GM18951 (cell line): ENCODE measurements at regions not wholly inside any gene's neighbourhood (a gene's known extent, or its start where the extent isn't known, plus 50 kb on each side); places are given as distances from the start of the nearest gene placed in this dataset.

Source experiments
- POLR2A ChIP-seq: IDR thresholded peaks from 4 replicates; pipeline ENCODE4 v1.6.1; 2011; ENCODE audit warnings: mild to moderate bottlenecking; ENCODE audit not compliant: insufficient read length, insufficient read depth; ENCODE audit errors: extremely low read depth
- in situ Hi-C: fragments of 300-500 bp; cut with MboI; formaldehyde crosslinking; loops from one replicate; pipeline ENCODE4 v1.12.0; 2022; ENCODE audit warnings: low sequenced_read_pairs, mixed read lengths, inconsistent platforms; ENCODE audit not compliant: unreplicated experiment

DNA sequence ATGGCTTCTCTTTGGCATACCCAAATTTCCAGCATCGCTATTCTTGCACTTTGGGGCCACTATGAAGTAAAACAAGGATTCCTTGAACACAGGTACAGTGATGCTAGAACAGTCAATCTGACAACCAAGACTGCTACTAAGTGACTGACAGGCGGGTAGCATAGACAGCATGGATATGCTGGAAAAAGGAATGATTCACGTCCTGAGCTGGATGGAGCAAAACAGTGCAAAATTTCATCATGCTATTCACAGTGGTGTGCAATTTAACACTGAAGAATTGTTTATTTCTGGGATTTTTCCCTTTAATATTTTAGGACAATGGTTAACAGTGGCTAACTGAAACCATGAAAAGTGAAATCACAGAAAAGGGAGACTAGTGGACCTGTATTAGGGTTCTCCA, 1511.2 kb upstream of the ZEB2 start:
- in situ Hi-C loops, result no loop called here
- TF ChIP-seq POLR2A, result no peak

GRCh38 chr2:146027156-146027555, 1507.2 kb upstream of the ZEB2 start:
- in situ Hi-C loops, result no loop called here
- no peak for TF ChIP-seq POLR2A

- no peak for TF ChIP-seq POLR2A
- in situ Hi-C loops, result no loop called here
Measured at GRCh38 chr2:146025519-146025918, 1505.6 kb upstream of the ZEB2 start.

DNA sequence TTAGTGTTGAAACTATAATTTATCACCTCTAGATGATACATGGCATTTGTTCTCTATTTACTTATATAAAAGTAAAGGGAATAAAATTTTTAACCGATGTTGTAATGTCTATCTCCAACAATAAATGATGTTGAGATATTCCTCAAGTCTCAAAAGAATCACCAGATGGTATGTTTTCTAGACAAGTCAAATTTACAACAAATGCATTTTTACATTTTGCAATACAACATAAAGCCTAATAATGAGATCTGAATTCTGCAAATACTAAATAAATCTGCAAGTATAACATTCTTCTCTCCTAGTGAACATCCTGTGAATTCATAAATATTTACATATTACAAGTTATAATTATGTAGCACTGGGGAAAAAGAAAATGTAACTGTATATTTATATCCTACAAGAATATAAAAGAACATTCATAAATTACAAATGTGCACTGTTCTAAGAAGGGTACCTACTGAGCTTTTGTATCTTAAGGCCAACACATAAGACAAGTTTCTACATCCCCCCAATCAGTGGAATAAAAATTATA, 1504.4 kb upstream of the ZEB2 start:
- in situ Hi-C loops, result no loop called here
- TF ChIP-seq POLR2A, result no peak

DNA sequence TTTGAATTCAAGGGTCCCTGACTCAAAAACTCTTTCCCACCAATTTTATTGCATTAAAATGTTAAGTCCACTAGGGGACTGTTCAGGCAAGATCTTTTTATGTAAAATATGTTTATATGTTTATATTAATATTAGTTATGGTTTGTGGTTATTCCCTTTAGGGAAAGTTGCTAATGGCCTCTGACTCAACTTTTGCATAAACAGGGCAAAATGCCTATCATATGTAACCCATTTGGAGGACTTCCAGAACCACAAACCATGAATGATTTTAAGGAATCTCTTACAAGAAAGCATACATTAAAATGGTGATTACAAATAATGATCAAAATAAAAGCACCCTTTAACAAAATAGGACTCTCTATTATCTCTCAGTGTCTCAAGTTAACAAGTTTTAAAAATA, 1484.5 kb upstream of the ZEB2 start:
- in situ Hi-C loops, result no loop called here
- TF ChIP-seq POLR2A, result no peak

DNA sequence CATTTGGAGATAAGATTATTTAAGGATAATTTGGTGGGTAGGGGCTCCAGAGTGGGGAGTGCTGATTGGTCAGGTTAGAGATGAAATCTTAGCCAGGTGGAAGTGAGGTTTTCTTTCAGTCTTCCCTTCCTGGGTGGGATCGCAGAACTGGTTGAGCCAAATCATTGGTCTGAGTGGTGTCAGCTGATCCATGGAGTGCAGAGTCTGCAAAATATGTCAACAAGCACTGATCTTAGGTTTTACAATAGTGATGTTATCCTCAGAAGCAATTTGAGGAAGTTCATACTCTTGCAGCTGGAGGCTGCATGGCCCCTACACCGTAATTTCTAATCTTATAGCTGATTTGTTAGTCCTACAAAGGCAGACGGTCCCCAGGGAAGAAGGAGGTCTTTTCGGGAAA, 1483.4 kb upstream of the ZEB2 start:
- TF ChIP-seq POLR2A, result no peak
- in situ Hi-C loops, result no loop called here

GRCh38 chr2:145994910-145995309, 1475.0 kb upstream of the ZEB2 start:
- in situ Hi-C loops, result no loop called here
- TF ChIP-seq POLR2A, result no peak

- no peak for TF ChIP-seq POLR2A
- in situ Hi-C loops, result no loop called here
Measured at GRCh38 chr2:145992572-145992971, 1472.7 kb upstream of the ZEB2 start.

- TF ChIP-seq POLR2A, result no peak
- in situ Hi-C loops, result no loop called here
Measured at GRCh38 chr2:145987793-145988192, 1467.9 kb upstream of the ZEB2 start.

GRCh38 chr2:145985517-145985916, 1465.6 kb upstream of the ZEB2 start:
- TF ChIP-seq POLR2A, result no peak

DNA sequence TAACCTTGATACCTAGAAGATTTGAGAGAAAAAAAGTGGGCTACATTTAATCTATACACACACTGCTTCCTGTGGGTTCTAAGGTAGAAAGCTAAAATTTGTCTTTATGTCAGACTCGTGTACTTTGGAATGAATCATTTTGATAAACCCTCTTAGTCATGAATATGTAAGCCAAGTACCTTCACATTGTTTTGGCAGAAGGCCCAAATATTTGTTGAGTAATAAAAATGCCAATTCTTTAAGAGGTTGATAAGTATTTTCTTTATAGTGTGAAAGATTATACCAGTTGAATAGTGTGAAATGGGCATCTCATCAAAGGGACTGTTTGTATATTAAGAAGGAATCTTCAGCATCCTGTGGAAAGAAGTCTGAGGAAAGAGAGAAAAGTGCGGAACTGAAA, 1464.7 kb upstream of the ZEB2 start:
- no peak for TF ChIP-seq POLR2A
- in situ Hi-C loops, result no loop called here

More at GRCh38 chr2:145985517-145985916, 1465.6 kb upstream of the ZEB2 start:
- in situ Hi-C loops, result no loop called here

DNA sequence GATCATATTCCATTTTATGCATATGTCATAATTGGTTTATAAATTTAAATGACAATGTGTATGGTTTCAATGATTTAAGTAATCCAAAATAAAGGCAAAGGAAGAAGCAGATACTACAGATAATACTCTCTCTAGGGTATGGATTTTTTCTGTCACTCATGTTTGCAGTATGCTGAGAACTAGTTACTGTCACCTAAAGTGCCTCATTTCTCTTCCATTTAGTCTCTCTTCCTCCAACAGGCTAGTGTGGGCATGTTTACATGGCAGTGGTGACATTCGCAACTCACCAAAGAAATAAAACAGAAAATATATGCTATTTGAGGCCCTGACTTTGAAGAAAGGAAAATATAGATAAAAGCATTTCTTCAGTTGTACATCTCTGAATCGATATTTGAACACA, 1460.4 kb upstream of the ZEB2 start:
- no peak for TF ChIP-seq POLR2A
- in situ Hi-C loops, result no loop called here

GRCh38 chr2:145975406-145975805, 1455.5 kb upstream of the ZEB2 start:
- no peak for TF ChIP-seq POLR2A
- in situ Hi-C loops, result no loop called here

- no peak for TF ChIP-seq POLR2A
- in situ Hi-C loops, result no loop called here
Measured at GRCh38 chr2:145961846-145962245, 1441.9 kb upstream of the ZEB2 start.

DNA sequence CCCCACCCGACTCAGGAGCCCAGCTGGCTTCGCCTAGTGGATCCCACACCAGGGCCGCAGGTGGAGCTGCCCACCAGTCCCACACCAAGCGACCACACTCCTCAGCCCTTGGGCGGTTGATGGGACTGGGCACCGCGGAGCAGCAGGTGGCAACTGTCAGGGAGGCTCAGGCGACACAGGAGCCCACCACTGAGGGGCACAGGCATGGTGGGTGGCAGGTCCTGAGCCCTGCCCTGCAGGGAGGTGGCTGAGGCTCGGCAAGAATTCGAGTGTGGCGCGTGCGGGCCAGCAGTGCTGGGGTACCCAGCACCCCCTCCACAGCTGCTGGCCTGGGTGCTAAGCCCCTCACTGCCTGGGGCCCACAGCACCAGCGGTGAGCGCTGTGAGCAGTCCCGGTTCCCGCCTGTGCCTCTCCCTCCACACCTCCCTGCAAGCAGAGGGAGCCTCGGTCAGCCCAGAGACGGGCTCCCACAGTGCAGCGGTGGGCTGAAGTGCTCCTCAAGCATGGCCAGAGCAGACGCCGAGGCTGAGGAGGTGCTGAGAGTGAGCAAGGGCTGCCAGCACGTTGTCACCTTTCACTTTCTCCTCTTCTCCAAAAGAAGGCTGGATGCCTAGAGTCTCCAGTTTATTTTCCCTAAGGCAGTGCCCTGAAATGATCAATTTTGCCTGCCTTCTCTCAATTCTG, 1440.7 kb upstream of the ZEB2 start:
- in situ Hi-C loops, result no loop called here

DNA sequence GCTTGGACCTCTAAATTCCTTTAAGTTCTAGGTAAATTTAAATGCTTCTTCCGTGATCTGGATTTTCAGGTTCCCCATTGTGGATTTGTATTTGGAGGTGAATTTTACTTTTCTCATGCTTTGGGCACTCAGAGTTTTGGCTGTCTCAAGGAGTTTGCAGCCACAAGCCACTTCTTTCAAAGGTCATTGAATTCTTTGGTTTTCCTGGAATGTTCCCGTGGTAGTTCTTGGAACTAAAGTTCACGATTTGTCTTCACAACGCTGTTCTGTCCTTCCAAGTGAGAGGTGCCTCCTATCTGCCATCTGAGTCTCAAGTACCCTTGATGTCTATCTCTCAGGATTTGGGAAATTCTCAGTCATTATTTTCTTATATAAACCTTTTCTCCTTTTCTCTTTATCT, 1438.7 kb upstream of the ZEB2 start:
- no peak for TF ChIP-seq POLR2A

More for the DNA sequence above, 1440.7 kb upstream of the ZEB2 start:
- no peak for TF ChIP-seq POLR2A

More for the DNA sequence above, 1438.7 kb upstream of the ZEB2 start:
- in situ Hi-C loops, result no loop called here
